A549 (cell line): ENCODE measurements at regions not wholly inside any gene's neighbourhood (a gene's known extent, or its start where the extent isn't known, plus 50 kb on each side); places are given as distances from the start of the nearest gene placed in this dataset.

Experiments
- ATAC-seq, 2 experiments: fragments of 200-7000 bp in 1 of 2; fragments of >200 bp in 1 of 2; cut with Nextera tagmentation in 1 of 2; cut with Tn5 transposase in 1 of 2; 3 replicates each; pipeline versions ENCODE4 v1.8.0 to v1.9.1; 2018 to 2020; ENCODE audit warnings: mild to moderate bottlenecking in 1 of 2, moderate library complexity in 1 of 2
- CTCF ChIA-PET: fragments of 300-600 bp; sonication (Branson Sonifier 250); formaldehyde crosslinking; extraction: SDS; loops from one replicate; lab custom pipeline; 2021; ENCODE audit warnings: antibody characterized with exemption, inconsistent platforms; lab: Yijun Ruan, JAX
- POLR2A ChIA-PET: fragments of 350-600 bp; formaldehyde crosslinking; extraction: SDS; loops from one replicate; lab custom pipeline; 2021; ENCODE audit warnings: antibody characterized with exemption, inconsistent platforms; lab: Yijun Ruan, JAX
- DNase-seq, 2 experiments: peaks; one replicate each; pipeline versions ENCODE4 v3.0.0 to v3.0.0-alpha.2; 2011 to 2016; ENCODE audit warnings: low read depth in 1 of 2, low spot score in 1 of 2
- FAIRE-seq: peaks from 2 replicates; lab custom pipeline; 2011; peaks lifted over from hg19 to GRCh38; lab: Jason Lieb, UNC
- H3K27ac ChIP-seq, 2 experiments: fragments of >200 bp; sonication (Bioruptor Twin); formaldehyde crosslinking; 3 replicates each; pipeline ENCODE4 v1.5.1; 2016 to 2017
- H3K4me1 ChIP-seq: fragments of >200 bp; sonication (Bioruptor Twin); formaldehyde crosslinking; 3 replicates; pipeline ENCODE4 v1.6.1; 2016
- H3K4me2 ChIP-seq: fragments of >200 bp; sonication (Bioruptor Twin); formaldehyde crosslinking; 3 replicates; pipeline ENCODE4 v1.6.1; 2016
- H3K4me3 ChIP-seq: fragments of >200 bp; sonication (Bioruptor Twin); formaldehyde crosslinking; 3 replicates; pipeline ENCODE4 v1.5.1; 2016
- H3K9me3 ChIP-seq: fragments of >200 bp; sonication (Bioruptor Twin); formaldehyde crosslinking; 3 replicates; pipeline ENCODE4 v1.6.1; 2016
- CHD2 ChIP-seq: fragments of 150-350 bp; IDR thresholded peaks from 2 replicates; pipeline ENCODE4 v1.6.1; 2014; ENCODE audit warnings: low read length; ENCODE audit not compliant: partially characterized antibody
- CHD4 ChIP-seq: fragments of 200-600 bp; sonication (generic); IDR thresholded peaks from 2 replicates; pipeline ENCODE4 v1.6.1; 2016; ENCODE audit warnings: antibody characterized with exemption, mild to moderate bottlenecking, borderline replicate concordance
- ESRRA ChIP-seq: fragments of 150-350 bp; IDR thresholded peaks from 2 replicates; pipeline ENCODE4 v1.6.1; 2014; ENCODE audit warnings: mild to moderate bottlenecking, low read length, borderline replicate concordance
- FOSB ChIP-seq: fragments of 250-450 bp; sonication (Bioruptor Pico); IDR thresholded peaks from 2 replicates; pipeline ENCODE4 v1.5.0; 2020; ENCODE audit warnings: mild to moderate bottlenecking, moderate library complexity
- FOSL2 ChIP-seq, 2 experiments: fragments of 450-650 bp in 1 of 2; fragments of >200 bp in 1 of 2; sonication (Bioruptor Twin) in 1 of 2; formaldehyde crosslinking; IDR thresholded peaks; 2 replicates each; pipeline versions ENCODE4 v1.5.0 to v1.6.1; 2016 to 2020; ENCODE audit warnings: mild to moderate bottlenecking in 1 of 2, moderate library complexity in 1 of 2
- HEYL ChIP-seq: fragments of 250-450 bp; sonication (Bioruptor Pico); IDR thresholded peaks from 2 replicates; pipeline ENCODE4 v1.8.0; 2021; ENCODE audit warnings: mild to moderate bottlenecking, moderate library complexity
- HOXB13 ChIP-seq: fragments of 250-450 bp; sonication (Bioruptor Pico); IDR thresholded peaks from 2 replicates; pipeline ENCODE4 v1.5.0; 2020; ENCODE audit warnings: low read depth, mild to moderate bottlenecking, moderate library complexity
- HOXB5 ChIP-seq: fragments of 250-450 bp; sonication (Bioruptor Pico); IDR thresholded peaks from 2 replicates; pipeline ENCODE4 v1.5.0; 2020; ENCODE audit warnings: mild to moderate bottlenecking, moderate library complexity
- JUN ChIP-seq, 2 experiments: fragments of >200 bp; sonication (Bioruptor Twin); formaldehyde crosslinking; IDR thresholded peaks; 2 replicates in 1 of 2; 3 replicates in 1 of 2; pipeline ENCODE4 v1.6.1; 2016 to 2017
- JUNB ChIP-seq: fragments of >200 bp; sonication (Bioruptor Twin); formaldehyde crosslinking; IDR thresholded peaks from 2 replicates; pipeline ENCODE4 v1.6.1; 2016
- KDM1A ChIP-seq: fragments of 200-600 bp; sonication (generic); IDR thresholded peaks from 2 replicates; pipeline ENCODE4 v1.6.1; 2016; ENCODE audit warnings: low read depth, mild to moderate bottlenecking
- MAFK ChIP-seq: fragments of 450-650 bp; IDR thresholded peaks from 2 replicates; pipeline ENCODE4 v1.6.1; 2014; ENCODE audit not compliant: partially characterized antibody
- MYC ChIP-seq: IDR thresholded peaks from 2 replicates; pipeline ENCODE4 v1.6.1; 2012; ENCODE audit warnings: mild to moderate bottlenecking, inconsistent platforms, low read length, improper control_type of control experiment, borderline replicate concordance
- NFE2L2 ChIP-seq: fragments of 150-350 bp; conservative IDR thresholded peaks from 2 replicates; pipeline ENCODE4 v1.6.1; 2014; ENCODE audit warnings: low read length
- NR3C1 ChIP-seq: fragments of >200 bp; sonication (Bioruptor Twin); formaldehyde crosslinking; IDR thresholded peaks from 3 replicates; pipeline ENCODE4 v1.6.1; 2017
- POLR2A ChIP-seq: IDR thresholded peaks from 2 replicates; pipeline ENCODE4 v1.6.1; 2012; ENCODE audit warnings: mild to moderate bottlenecking, low read length
- RCOR1 ChIP-seq: fragments of 150-350 bp; IDR thresholded peaks from 2 replicates; pipeline ENCODE4 v1.6.1; 2014; ENCODE audit warnings: antibody characterized with exemption, low read length, low read depth
- RFX5 ChIP-seq: fragments of 450-650 bp; IDR thresholded peaks from 2 replicates; pipeline ENCODE4 v1.7.1; 2014; ENCODE audit warnings: antibody characterized with exemption, mild to moderate bottlenecking, moderate library complexity
- SREBF2 ChIP-seq: fragments of 450-650 bp; IDR thresholded peaks from 2 replicates; pipeline ENCODE4 v1.6.1; 2014; ENCODE audit warnings: mild to moderate bottlenecking, moderate library complexity
- TFCP2L1 ChIP-seq: fragments of 250-450 bp; sonication (Bioruptor Pico); IDR thresholded peaks from 2 replicates; pipeline ENCODE4 v1.5.0; 2021; ENCODE audit warnings: mild to moderate bottlenecking
- TP53 ChIP-seq: fragments of 250-450 bp; sonication (Bioruptor Pico); IDR thresholded peaks from 2 replicates; pipeline ENCODE4 v1.5.0; 2021; ENCODE audit warnings: mild to moderate bottlenecking, moderate library complexity
- ZC3H11A ChIP-seq: fragments of 450-650 bp; IDR thresholded peaks from 2 replicates; pipeline ENCODE4 v1.6.1; 2014; ENCODE audit warnings: antibody characterized with exemption, mild to moderate bottlenecking
- ZNF302 ChIP-seq: fragments of 250-450 bp; sonication (Bioruptor Pico); IDR thresholded peaks from 2 replicates; pipeline ENCODE4 v1.9.0; 2021; ENCODE audit warnings: inconsistent platforms, mild to moderate bottlenecking, moderate library complexity
- WGBS: methylation state at CpG from one replicate; pipeline ENCODE4 v1.1.6; 2017; ENCODE audit errors: missing lambda C conversion rate; 5-methylcytosine and 5-hydroxymethylcytosine counted together
- TF ChIP-seq, protein P1 (sequence below): fragments of 450-650 bp; IDR thresholded peaks from 2 replicates; pipeline ENCODE4 v1.6.1; 2014; ENCODE audit warnings: antibody characterized with exemption
- TF ChIP-seq, protein P2 (sequence below): IDR thresholded peaks from 2 replicates; pipeline ENCODE4 v1.6.1; 2012
- TF ChIP-seq, protein P3 (sequence below): IDR thresholded peaks from 2 replicates; pipeline ENCODE4 v1.6.1; 2012; ENCODE audit warnings: low read depth, borderline replicate concordance
- TF ChIP-seq, protein P4 (sequence below): fragments of >200 bp; sonication (Bioruptor Twin); formaldehyde crosslinking; IDR thresholded peaks from 3 replicates; pipeline ENCODE4 v1.5.1; 2016

DNA sequence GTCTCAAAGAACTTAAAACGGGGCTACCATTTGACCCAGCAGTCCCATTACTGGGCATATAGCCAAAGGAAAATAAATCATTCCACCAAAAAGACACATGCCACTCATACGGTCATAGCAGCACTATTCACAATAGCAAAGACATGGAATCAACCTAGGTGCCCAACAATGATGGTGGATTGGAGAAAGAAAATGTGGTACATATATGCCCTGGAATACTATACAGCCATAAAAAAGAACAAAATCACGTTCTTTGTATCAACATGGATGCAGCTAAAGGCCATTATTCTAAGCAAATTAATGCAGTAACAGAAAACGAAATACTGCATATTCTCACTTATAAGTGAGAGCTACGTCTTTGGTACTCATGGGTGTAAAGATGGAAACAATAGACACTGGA, 138.1 kb upstream of the NEIL3 start:
- no peak for ATAC-seq
- Histone ChIP-seq H3K4me2 (no peak overlapping the region), H3K4me3 (no peak overlapping the region), H3K9me3 (no peaks in the 10 kb centered on the region), H3K27ac (no peak overlapping the region), H3K4me1 (no peaks in the 10 kb centered on the region)
- DNase-seq, result no peak
- 29% methylated on average over 5 of the region's 5 CpGs for WGBS
- no peak for TF ChIP-seq CHD2
- TF ChIP-seq, protein P1, sequence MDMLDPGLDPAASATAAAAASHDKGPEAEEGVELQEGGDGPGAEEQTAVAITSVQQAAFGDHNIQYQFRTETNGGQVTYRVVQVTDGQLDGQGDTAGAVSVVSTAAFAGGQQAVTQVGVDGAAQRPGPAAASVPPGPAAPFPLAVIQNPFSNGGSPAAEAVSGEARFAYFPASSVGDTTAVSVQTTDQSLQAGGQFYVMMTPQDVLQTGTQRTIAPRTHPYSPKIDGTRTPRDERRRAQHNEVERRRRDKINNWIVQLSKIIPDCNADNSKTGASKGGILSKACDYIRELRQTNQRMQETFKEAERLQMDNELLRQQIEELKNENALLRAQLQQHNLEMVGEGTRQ, result no peak
- CTCF ChIA-PET, result no interaction called here
- POLR2A ChIA-PET, result no interaction called here
- no peak for FAIRE-seq

DNA sequence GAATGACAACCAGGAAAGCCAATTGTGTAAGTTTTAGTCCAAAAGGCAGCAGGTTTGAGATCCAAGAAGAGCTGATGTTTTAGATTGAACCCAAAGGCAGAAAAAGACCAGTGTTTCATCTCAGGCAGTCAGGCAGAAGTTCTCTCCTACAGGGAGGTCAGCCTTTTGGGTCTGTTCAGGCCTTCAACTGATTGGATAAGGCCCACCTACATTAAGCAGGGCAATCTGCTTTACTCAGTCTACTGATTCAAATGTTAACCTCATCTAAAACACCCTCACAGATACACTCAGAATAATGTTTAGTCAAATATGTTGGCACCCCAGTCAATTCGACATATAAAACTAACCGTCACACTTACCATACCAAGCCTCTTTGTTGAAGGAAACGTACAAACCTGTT, 134.2 kb upstream of the NEIL3 start:
- Histone ChIP-seq H3K9me3 (no peaks in the 10 kb centered on the region), H3K4me1 (peaks cover 7% of the 10 kb centered on the region; the same call in 1 of the 3 replicates), H3K27ac (no peak overlapping the region), H3K4me3 (no peak overlapping the region), H3K4me2 (no peak overlapping the region)
- ChIA-PET POLR2A (no interaction called here), CTCF (no interaction called here)
- FAIRE-seq (no peak), ATAC-seq (no peak), DNase-seq (no peak)
- TF ChIP-seq MAFK, result no peak
- TF ChIP-seq, protein P2, sequence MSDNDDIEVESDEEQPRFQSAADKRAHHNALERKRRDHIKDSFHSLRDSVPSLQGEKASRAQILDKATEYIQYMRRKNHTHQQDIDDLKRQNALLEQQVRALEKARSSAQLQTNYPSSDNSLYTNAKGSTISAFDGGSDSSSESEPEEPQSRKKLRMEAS, result no peak
- no peak for TF ChIP-seq CHD4
- TF ChIP-seq, protein P3, sequence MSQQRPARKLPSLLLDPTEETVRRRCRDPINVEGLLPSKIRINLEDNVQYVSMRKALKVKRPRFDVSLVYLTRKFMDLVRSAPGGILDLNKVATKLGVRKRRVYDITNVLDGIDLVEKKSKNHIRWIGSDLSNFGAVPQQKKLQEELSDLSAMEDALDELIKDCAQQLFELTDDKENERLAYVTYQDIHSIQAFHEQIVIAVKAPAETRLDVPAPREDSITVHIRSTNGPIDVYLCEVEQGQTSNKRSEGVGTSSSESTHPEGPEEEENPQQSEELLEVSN, result no peak
- TF ChIP-seq JUNB, result no peak
- TF ChIP-seq RCOR1, result no peak
- TF ChIP-seq POLR2A, result no peak
- TF ChIP-seq JUN (IDR thresholded peaks at IDR 0.05), result no peak
- TF ChIP-seq KDM1A, result no peak
- no peak for TF ChIP-seq RFX5
- TF ChIP-seq NR3C1, result no peak
- TF ChIP-seq FOSB (CRISPR knock-in tag), result no peak
- no peak for TF ChIP-seq ZNF302 (CRISPR knock-in tag)
- no peak for TF ChIP-seq HOXB5 (CRISPR knock-in tag)
- no peak for TF ChIP-seq MYC
- no peak for TF ChIP-seq HEYL
- 87% methylated on average over 3 of the region's 3 CpGs for WGBS

DNA sequence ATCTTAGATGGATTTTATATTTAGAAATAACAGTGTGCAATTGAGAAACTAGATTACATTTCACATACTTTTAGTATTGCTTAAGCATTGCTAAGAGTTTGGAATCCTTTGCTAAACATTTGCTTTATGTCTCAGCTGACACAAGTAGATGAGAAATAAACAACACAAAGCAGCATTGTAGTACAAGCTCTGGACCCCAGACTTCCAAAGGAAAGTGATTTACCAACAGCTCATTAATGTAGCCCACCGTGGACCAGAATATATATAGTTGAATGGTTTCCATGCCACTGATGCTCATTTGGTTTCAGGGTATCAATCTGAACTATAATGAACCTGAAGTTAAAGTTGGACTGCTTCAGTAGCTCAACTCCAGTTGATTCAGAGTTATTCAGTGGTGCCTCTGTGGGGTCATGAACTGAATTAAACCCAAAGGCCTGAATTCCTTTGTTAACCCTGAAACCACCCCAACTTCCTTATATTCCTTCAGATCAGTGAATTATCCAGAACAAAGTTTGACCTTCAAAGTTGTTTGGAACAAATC, 132.1 kb upstream of the NEIL3 start:
- no peak for FAIRE-seq
- H3K4me1 ChIP-seq, result peaks cover 7% of the 10 kb centered on the region; the same call in 1 of the 3 replicates
- H3K9me3 ChIP-seq, result no peaks in the 10 kb centered on the region
- no peak overlapping the region for H3K4me3 ChIP-seq
- 30% methylated on average over 1 of the region's 1 CpG for WGBS
- TF ChIP-seq ESRRA (no peak), ZC3H11A (no peak), SREBF2 (no peak), HOXB13 (CRISPR knock-in tag) (no peak), MAFK (no peak), JUN (IDR thresholded peaks at IDR 0.05) (no peak), TP53 (no peak), RFX5 (no peak), FOSL2 (IDR thresholded peaks at IDR 0.05) (no peak), FOSL2 (CRISPR knock-in tag; IDR thresholded peaks at IDR 0.05) (no peak), NFE2L2 (no peak), TFCP2L1 (CRISPR knock-in tag) (no peak)
- TF ChIP-seq, protein P4, sequence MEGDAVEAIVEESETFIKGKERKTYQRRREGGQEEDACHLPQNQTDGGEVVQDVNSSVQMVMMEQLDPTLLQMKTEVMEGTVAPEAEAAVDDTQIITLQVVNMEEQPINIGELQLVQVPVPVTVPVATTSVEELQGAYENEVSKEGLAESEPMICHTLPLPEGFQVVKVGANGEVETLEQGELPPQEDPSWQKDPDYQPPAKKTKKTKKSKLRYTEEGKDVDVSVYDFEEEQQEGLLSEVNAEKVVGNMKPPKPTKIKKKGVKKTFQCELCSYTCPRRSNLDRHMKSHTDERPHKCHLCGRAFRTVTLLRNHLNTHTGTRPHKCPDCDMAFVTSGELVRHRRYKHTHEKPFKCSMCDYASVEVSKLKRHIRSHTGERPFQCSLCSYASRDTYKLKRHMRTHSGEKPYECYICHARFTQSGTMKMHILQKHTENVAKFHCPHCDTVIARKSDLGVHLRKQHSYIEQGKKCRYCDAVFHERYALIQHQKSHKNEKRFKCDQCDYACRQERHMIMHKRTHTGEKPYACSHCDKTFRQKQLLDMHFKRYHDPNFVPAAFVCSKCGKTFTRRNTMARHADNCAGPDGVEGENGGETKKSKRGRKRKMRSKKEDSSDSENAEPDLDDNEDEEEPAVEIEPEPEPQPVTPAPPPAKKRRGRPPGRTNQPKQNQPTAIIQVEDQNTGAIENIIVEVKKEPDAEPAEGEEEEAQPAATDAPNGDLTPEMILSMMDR, result no peak
- CTCF ChIA-PET, result no interaction called here
- no peak for ATAC-seq
- DNase-seq, result no peak
- POLR2A ChIA-PET, result no interaction called here
- 0 out of 6 replicates have a peak overlapping the region, but pooled peaks of 1 of the 2 experiments have one; percentile 7 for H3K27ac ChIP-seq
- H3K4me2 ChIP-seq, result peak overlapping the region; percentile 13; the same call in 1 of the 3 replicates
